ENCODE measurements at regions not wholly inside any gene's neighbourhood (a gene's known extent, or its start where the extent isn't known, plus 50 kb on each side); places are given as distances from the start of the nearest gene placed in this dataset.
"Not testable (repeated sequence)": the region's sequence is repeated elsewhere in the genome, so short reads cannot be mapped to it uniquely, and the experiment has no call there.

- no peak for DNase-seq
These were observed 185.6 kb downstream of the TMEM121 start for GRCh38 chr14:105711841-105712460.

GRCh38 chr14:105712670-105713069, 186.3 kb downstream of the TMEM121 start:
- not testable (repeated sequence) for DNase-seq

DNA sequence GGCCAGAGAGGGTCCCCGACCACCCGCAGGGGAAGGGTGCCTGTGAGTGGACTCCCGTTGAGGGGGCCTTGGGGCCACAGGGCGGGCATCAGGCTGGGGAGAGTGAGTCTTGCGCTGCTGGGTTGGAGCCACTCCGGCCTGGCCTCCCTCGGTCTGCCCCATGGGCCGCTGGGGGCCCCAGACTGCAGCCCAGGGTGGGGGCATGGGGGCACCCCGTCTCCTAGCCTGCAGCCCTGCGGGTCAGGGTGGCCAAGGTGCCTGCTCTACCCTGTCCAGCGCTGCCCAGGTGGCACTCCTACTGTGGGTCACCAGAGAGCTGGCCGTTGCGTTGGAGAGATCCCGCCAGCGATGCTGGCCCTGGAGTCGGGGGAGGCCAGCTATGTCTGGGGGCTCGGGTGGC, 186.8 kb downstream of the TMEM121 start:
- not testable (repeated sequence) for DNase-seq

GRCh38 chr14:105713836-105714235, 187.5 kb downstream of the TMEM121 start:
- DNase-seq, result not testable (repeated sequence)

- DNase-seq, result not testable (repeated sequence)
These were observed 192.4 kb downstream of the TMEM121 start for GRCh38 chr14:105718787-105719186.

DNA sequence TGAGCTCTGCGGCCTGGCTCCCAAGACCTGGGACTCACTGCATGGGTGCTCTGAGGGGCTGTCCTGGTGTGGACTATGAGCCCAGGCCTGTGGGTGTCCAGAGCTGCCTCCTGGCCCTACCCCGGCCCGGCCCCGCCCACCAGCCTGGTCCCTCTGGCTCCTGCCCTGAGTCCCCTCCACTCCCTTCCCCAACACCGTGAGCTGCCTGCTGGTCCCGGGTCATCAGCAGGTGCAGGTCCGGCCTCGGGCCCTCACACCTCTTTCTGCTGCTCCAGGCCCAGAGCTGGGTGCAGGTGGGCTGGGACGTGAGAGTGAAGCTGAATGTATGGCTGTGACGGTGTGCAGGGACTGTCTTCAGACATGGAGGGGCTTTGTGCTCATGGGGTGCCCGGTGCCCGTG, 193.7 kb downstream of the TMEM121 start:
- not testable (repeated sequence) for DNase-seq

GRCh38 chr14:105720852-105721601, 194.6 kb downstream of the TMEM121 start:
- not testable (repeated sequence) for DNase-seq

GRCh38 chr14:105721602-105721970, 195.2 kb downstream of the TMEM121 start:
- not testable (repeated sequence) for DNase-seq

GRCh38 chr14:105721996-105722709, 195.8 kb downstream of the TMEM121 start:
- not testable (repeated sequence) for DNase-seq

DNA sequence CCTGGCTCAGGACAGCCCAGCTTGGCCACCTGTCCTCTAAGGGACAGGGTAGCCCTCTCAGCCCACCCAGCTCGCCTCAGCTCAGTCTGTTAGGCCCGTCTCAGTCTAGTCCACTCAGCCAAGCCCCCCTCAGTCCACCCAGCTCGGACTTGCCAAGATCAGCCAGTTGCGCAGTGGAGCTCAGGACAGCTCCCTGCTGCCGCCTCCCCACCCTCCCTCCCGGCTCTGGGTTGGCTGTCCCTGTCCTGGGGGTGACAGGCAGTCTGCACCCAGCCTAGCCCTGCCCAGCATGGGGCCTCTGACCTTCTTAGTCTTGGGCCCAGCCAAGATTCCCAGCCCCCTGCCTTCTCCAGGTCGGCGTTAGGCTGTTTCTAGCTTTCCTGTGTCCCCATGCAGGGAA, 196.9 kb downstream of the TMEM121 start:
- not testable (repeated sequence) for DNase-seq

GRCh38 chr14:105723776-105724175, 197.4 kb downstream of the TMEM121 start:
- not testable (repeated sequence) for DNase-seq

DNA sequence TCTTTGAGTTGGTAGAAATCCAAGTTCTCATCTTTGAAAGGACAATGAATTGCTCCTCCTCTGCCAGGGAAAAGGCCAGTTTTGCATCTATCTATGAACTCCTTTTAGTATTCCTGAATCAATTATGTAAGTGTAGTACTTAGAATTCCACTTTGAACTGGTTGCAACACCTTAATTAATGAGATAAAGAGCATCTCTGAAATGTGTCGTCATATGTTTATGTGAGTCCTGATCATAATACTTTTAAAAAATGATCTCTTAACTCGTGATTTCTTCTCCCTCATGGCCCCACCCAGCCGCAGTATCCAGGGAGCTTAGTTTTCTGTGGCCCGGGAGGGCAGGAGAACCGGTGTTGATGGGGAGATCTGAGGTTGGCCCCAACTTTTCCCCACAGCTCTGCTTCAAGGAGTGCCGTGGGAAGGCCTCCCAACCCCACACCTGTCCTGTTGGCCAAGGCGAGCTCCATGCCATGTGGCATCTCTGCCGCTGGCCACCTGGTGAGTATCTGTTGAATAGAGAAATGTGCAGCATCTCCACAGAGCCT, 203.5 kb downstream of the TMEM121 start:
- DNase-seq, result not testable (repeated sequence)

DNA sequence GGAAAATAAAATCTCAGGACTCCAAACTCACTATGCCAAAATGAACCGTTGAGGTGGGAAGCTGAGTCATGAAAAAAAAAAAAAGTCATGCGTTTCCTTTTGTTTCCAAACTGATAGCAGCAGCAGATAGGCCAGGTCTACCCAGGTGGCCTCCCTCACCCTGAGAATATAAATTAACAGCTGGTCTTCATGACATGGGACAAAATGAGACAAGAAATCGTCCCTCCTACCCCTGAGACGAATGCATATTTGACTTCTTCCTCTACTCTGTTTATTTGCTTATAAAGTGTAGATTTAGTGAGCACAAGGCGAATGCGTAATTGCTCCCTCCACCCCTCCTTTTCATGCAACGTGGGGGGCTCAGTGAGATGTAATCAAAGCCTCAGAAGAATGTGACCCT, 204.3 kb downstream of the TMEM121 start:
- DNase-seq, result not testable (repeated sequence)

GRCh38 chr14:105731221-105731985, 205.0 kb downstream of the TMEM121 start:
- DNase-seq, result not testable (repeated sequence)

DNA sequence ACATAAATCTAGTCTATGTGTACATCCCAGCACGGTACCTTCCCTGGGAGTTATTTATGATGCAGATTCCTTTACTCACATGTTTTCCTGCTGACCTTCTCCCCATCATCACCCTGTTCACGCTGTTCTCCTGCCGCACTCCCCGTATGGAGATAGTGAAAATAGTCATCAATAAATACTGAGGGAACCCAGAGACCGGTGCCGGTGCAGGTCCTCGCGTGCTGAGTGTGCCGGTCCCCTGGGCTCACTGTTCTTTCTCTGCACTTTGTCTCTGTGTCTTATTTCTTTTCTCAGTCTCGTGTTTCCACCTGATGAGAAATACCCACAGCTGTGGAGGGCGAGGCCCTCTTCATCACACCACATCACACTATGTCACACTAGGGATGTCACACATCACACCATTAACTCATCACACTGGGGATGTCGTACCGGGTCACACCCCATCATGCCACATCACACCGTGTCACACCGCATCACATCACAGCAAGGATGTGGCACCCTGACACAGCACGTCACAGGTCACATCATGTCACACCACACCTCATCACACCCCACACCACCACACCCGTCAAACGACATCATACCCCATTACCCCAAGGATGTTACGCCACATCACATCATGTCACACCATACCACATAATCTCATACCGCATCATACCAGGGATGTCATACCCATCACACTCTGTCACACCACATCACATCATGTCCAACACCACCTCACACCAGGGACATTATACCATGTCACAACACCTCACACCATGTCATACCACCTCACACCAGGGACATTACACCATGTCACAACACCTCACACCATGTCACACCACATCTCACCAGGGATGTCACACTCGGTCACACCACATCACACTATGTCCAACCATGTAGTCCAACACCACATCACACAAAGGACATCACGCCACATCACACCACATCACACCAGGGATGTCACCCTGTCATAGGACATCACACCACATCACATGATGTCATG, 207.0 kb downstream of the TMEM121 start:
- no peak for DNase-seq

DNA sequence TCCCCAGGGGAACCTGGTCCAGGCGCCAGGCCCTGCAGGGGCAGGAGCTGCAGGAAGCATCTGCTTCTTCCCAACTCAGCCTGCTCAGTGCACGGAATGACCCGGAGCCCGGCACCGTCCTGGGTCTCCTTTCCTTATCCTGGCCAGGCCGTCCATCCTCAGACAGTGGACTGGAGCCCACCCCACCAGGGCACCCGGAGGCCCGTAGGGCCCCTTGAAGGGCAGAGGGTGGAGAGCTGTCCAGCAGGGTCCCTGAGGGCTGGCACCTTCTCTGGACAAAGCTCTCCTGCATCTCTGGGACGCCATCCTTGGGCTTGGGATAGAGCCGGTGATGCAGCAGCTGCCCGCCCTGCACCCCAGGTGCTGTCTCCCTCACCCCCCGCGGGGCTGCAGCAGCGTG, 207.9 kb downstream of the TMEM121 start:
- DNase-seq, result not testable (repeated sequence)

- not testable (repeated sequence) for DNase-seq
These were observed 209.9 kb downstream of the TMEM121 start for GRCh38 chr14:105736331-105736730.

- no peak for DNase-seq
These were observed 211.3 kb downstream of the TMEM121 start for GRCh38 chr14:105737504-105738246.

DNA sequence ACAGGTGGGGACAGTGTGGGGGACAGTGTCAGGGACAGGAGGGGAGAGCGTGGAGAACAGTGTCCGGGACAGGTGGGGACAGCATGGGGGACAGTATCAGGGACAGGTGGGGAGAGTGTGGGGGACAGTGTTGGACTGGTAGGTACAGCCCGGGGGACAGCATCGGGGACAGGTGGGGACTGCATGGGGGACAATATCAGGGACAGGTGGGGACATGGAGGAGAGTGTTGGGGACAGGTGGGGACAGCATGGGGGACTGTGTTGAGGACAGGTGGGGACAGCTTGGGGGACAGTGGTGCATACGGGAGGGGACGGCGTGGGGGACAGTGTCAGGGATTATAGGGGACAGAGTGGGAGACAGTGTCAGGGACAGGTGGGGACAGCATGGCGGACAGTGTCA, 212.3 kb downstream of the TMEM121 start:
- DNase-seq, result no peak

- DNase-seq, result no peak
These were observed 213.1 kb downstream of the TMEM121 start for GRCh38 chr14:105739331-105740102.
